Cardiac fibroblast (primary cell): ENCODE measurements at regions not wholly inside any gene's neighbourhood (a gene's known extent, or its start where the extent isn't known, plus 50 kb on each side); places are given as distances from the start of the nearest gene placed in this dataset.
A peak's percentile ranks its signal among the peaks of the same experiment; 100 is the strongest.

Experiments used
- DNase-seq, 2 donors: peaks; one replicate each; pipeline versions ENCODE4 v3.0.0 to v3.0.0-alpha.2; 2010; ENCODE audit warnings: low read depth in 2 of 2
- H3K4me3 ChIP-seq, 2 donors: replicated peaks in 1 of 2; 1 replicate in 1 of 2; 2 replicates in 1 of 2; pipeline ENCODE4 v1.5.1; 2011; ENCODE audit warnings: low read depth in 2 of 2, low read length in 2 of 2, mild to moderate bottlenecking in 2 of 2, moderate library complexity in 1 of 2
- TF ChIP-seq, protein P1 (sequence below): IDR thresholded peaks from one replicate; pipeline ENCODE4 v1.5.1; 2011; ENCODE audit warnings: low read depth, mild to moderate bottlenecking, low read length, inconsistent platforms

DNA sequence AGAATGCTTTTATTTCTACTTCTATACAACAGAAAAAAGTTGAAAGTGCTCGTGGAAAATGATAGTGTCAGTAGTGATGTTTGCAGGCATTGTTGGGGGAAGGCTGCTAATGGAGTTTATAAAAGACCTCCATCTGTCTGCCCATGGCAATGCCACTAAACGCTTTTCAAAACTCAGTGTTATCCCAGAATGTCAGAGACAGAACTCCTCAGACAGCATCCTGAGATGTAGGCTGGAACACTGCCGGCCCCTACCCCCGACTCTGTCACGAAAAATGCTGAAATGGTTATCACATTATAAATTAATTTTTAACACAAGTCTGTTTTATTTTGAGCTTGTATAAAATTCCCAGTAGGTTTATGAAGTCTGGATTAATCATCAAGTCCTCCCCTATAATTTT lies 128.9 kb downstream of the HS3ST1 start:
- TF ChIP-seq, protein P1, sequence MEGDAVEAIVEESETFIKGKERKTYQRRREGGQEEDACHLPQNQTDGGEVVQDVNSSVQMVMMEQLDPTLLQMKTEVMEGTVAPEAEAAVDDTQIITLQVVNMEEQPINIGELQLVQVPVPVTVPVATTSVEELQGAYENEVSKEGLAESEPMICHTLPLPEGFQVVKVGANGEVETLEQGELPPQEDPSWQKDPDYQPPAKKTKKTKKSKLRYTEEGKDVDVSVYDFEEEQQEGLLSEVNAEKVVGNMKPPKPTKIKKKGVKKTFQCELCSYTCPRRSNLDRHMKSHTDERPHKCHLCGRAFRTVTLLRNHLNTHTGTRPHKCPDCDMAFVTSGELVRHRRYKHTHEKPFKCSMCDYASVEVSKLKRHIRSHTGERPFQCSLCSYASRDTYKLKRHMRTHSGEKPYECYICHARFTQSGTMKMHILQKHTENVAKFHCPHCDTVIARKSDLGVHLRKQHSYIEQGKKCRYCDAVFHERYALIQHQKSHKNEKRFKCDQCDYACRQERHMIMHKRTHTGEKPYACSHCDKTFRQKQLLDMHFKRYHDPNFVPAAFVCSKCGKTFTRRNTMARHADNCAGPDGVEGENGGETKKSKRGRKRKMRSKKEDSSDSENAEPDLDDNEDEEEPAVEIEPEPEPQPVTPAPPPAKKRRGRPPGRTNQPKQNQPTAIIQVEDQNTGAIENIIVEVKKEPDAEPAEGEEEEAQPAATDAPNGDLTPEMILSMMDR = no peak
- H3K4me3 ChIP-seq = no peak overlapping the region
- no peak for DNase-seq

DNA sequence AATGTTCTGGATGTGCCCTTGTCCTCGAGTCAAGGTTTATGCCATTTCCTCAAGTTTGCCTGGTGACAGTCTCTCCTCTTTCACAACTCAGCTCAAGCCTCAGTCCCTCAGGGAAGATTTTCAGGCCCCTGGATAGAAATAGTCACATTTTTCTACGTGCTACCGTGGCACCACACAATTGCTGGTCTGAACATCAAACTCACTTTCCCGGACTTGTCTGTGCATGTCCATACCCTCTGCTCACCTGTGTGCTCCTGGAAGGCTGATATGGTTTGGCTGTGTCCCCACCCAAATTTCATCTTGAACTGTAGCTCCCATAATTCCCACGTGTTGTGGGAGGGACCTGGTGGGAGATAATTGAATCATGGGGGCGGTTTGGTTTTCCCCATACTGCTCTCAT lies 129.7 kb downstream of the HS3ST1 start:
- H3K4me3 ChIP-seq = no peak overlapping the region
- TF ChIP-seq, protein P1 = no peak
- no peak for DNase-seq

DNA sequence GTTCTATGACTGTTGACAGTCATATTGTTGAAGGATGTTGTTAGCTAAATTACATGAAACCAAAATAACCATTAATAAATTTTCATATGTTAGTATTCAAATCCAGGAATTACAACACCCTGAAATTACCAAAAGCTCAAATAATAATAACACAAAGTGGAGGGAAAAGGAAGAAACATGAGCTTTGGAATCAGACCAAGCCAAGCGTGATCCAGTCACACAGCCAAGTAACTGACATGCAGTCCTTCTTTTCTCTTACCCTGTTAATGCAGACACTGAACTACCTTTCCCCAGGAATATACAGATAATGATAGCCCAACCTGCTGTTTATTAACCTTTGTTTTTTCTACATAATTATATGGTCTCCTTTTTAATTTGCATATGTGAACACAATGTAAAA lies 130.2 kb downstream of the HS3ST1 start:
- no peak for DNase-seq
- H3K4me3 ChIP-seq = no peak overlapping the region
- TF ChIP-seq, protein P1 = no peak

DNA sequence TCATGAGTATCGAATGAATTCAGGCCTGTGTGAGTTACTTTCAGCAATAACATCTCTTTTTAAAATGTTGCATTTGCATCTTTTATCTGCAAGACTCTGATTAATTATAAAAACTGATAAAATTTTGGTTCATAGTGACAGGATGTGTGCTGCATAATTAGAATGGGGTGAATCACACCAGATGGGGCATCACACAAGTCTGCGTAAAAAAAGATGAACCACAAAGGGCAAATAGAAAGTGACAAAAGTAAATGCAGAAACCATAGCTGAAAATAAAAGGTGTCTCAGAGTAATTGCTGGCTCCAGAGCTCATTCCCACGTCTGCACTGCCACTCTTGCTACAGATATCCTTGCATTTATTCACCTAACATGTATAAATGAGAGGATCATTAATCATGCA lies 131.1 kb downstream of the HS3ST1 start:
- no peak for DNase-seq
- TF ChIP-seq, protein P1 = no peak
- no peak overlapping the region for H3K4me3 ChIP-seq

DNA sequence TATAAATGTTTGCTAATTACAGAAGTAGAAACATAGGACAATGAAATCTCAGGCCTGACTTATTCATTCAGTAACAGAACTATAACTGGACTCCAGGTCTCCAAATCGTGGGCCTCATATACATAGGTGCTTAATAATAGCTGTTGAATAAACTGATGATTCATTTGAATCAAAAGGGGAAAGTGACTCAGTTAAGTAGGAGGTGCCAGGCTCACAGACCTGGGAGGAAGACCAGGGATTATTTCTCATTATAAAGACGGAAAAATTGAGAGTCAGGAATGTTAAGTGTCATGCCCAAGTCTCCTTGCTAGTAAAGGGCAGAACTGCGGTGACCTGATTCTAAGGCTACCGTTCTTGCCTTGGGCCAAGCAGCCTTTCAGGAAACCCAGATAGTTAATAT lies 131.5 kb downstream of the HS3ST1 start:
- TF ChIP-seq, protein P1 = no peak
- peak; percentile 2 to 25 for DNase-seq
- H3K4me3 ChIP-seq = no peak overlapping the region

DNA sequence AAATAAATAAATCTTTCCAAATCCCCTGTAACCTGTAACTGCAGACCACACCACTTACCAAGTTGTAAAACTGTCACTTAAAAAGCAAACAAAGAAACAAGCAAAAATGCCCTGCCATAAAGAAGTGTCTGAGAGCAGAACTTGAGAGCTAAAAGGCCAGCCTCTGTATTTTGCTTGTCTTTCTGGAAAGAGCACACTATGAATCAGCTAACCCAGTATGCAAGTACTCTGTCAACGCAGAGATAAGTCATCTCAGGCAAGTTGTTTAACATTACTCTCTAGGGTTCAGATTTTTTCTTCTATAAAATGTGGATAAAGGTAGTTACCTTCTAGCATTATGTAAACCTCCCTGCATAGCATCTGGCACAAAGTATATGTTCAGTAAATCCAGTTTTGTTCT lies 134.8 kb downstream of the HS3ST1 start:
- TF ChIP-seq, protein P1 = no peak
- peak; percentile 6 to 16 for DNase-seq

DNA sequence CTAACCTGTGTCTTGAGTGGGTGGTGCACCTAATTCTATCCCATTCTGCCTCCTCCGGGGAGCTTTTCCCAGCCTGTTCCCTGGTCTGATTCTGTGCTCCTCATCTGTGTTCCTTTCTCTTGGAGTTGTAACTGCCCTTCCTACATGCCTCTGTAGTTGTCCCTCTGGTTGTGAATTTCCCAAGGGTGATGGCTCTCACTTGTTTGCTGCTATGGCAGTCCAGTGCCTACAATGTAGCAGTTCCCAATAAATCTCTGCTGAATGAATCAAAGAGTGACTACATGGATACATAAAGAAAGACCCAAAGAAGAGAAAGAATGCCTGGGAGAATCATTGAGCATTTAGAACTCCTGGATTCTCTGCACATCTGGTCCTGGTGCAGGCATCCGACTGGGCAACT lies 141.6 kb downstream of the HS3ST1 start:
- no peak for DNase-seq
- H3K4me3 ChIP-seq = no peak overlapping the region
- TF ChIP-seq, protein P1 = no peak

More for the DNA sequence above, 134.8 kb downstream of the HS3ST1 start:
- no peak overlapping the region for H3K4me3 ChIP-seq
